ENCODE measurements at regions not wholly inside any gene's neighbourhood (a gene's known extent, or its start where the extent isn't known, plus 50 kb on each side); places are given as distances from the start of the nearest gene placed in this dataset.

DNA sequence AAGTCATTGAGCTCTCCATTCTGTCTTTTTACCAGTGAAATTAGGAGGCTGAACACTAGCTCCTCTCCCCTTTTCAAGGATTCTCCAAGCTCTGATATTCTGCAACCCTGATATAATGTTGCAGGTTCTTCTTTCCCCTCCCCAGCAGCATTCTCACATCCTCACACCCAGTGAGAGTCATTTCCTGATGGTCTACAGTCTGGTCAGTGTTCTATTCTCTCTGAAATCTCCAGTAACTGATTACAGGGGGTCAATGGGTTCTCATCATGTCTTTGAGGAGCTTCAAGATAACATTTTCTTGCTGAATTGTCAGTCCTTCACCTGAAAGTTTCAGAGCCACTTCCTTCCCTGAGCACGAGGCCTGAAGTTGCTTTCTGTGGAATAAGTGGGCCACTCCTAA lies 299.4 kb downstream of the PTEN start:
- TF ChIP-seq, protein P1, sequence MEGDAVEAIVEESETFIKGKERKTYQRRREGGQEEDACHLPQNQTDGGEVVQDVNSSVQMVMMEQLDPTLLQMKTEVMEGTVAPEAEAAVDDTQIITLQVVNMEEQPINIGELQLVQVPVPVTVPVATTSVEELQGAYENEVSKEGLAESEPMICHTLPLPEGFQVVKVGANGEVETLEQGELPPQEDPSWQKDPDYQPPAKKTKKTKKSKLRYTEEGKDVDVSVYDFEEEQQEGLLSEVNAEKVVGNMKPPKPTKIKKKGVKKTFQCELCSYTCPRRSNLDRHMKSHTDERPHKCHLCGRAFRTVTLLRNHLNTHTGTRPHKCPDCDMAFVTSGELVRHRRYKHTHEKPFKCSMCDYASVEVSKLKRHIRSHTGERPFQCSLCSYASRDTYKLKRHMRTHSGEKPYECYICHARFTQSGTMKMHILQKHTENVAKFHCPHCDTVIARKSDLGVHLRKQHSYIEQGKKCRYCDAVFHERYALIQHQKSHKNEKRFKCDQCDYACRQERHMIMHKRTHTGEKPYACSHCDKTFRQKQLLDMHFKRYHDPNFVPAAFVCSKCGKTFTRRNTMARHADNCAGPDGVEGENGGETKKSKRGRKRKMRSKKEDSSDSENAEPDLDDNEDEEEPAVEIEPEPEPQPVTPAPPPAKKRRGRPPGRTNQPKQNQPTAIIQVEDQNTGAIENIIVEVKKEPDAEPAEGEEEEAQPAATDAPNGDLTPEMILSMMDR (IDR thresholded peaks at IDR 0.05) = no peak
- TF ChIP-seq POLR2A (IDR thresholded peaks at IDR 0.05) = no peak

All from Peyer's patch (tissue), 4 donors.